ENCODE measurements at regions not wholly inside any gene's neighbourhood (a gene's known extent, or its start where the extent isn't known, plus 50 kb on each side); places are given as distances from the start of the nearest gene placed in this dataset.

- ATAC-seq: no peak
- intact Hi-C loops (cut with micrococcal nuclease): no loop called here
- H3K9me2 ChIP-seq (ENCODE audit: insufficient read depth): no peaks in the 10 kb centered on the region
- H3K4me2 ChIP-seq (ENCODE audit: low read length): no peak overlapping the region
- ChIA-PET POLR2A (no interaction called here), CTCF (no interaction called here), RAD21 (ENCODE audit: low non-redundant PET in 1 of 2, low total read pairs in 2 of 2, uncharacterized antibody in 2 of 2, unreplicated experiment in 2 of 2) (no interaction called here)
- H3K27me3 ChIP-seq (ENCODE audit: insufficient read depth, low read length): peaks cover 24% of the 10 kb centered on the region
- no peaks in the 10 kb centered on the region for H3K79me2 ChIP-seq (ENCODE audit: insufficient read depth, low read length)
- no peaks in the 10 kb centered on the region for H3K36me3 ChIP-seq (ENCODE audit: control insufficient read depth in 1 of 2, insufficient read depth in 2 of 2, low read length in 2 of 2)
- no peaks in the 10 kb centered on the region for H4K20me1 ChIP-seq (ENCODE audit: insufficient read depth)
- H2AFZ ChIP-seq (ENCODE audit: low read depth, low read length, poor library complexity, severe bottlenecking): no peak overlapping the region
- H3K4me1 ChIP-seq (ENCODE audit: control insufficient read depth in 1 of 2, insufficient read depth in 2 of 2, low read length in 2 of 2): no peaks in the 10 kb centered on the region
- DNase-seq (ENCODE audit: low read depth, low spot score): no peak
- H3K27ac ChIP-seq (ENCODE audit: low read depth, low read length): no peak overlapping the region
- no peak overlapping the region for H3K9ac ChIP-seq (ENCODE audit: low read length)
- no peaks in the 10 kb centered on the region; a peak in 1 of 4 replicates for H3K9me3 ChIP-seq (ENCODE audit: control insufficient read depth in 1 of 2, insufficient read depth in 1 of 2, low read depth in 1 of 2, low read length in 2 of 2)
- TF ChIP-seq CBX3 (IDR thresholded peaks at IDR 0.05; ENCODE audit: low read depth) (no peak), ATF3 (IDR thresholded peaks at IDR 0.05) (no peak), JUND (IDR thresholded peaks at IDR 0.05) (no peak), EZH2phosphoT487 (IDR thresholded peaks at IDR 0.05; ENCODE audit: borderline replicate concordance) (no peak), ZBTB33 (IDR thresholded peaks at IDR 0.05; ENCODE audit: extremely low read depth, insufficient replicate concordance, low read length) (no peak), EGR1 (IDR thresholded peaks at IDR 0.05; ENCODE audit: low read depth) (no peak), YY1 (IDR thresholded peaks at IDR 0.05; ENCODE audit: extremely low read depth, insufficient replicate concordance, low read depth, low read length) (no peak), ZNF274 (IDR thresholded peaks at IDR 0.05; ENCODE audit: low read depth, low read length) (no peak), POLR2AphosphoS5 (IDR thresholded peaks at IDR 0.05; ENCODE audit: low read depth, low read length) (no peak), SRF (IDR thresholded peaks at IDR 0.05; ENCODE audit: low read depth) (no peak), CEBPB (IDR thresholded peaks at IDR 0.05; ENCODE audit: low read depth) (no peak), TCF7L2 (IDR thresholded peaks at IDR 0.05; ENCODE audit: borderline replicate concordance, extremely low read depth, insufficient read depth, insufficient read length) (no peak), ELF1 (IDR thresholded peaks at IDR 0.05; ENCODE audit: borderline replicate concordance, low read depth) (no peak), POLR2A (IDR thresholded peaks at IDR 0.05; ENCODE audit: borderline replicate concordance, extremely low read depth, insufficient read depth, insufficient read length) (no peak), EZH2 (IDR thresholded peaks at IDR 0.05) (no peak), SIN3A (IDR thresholded peaks at IDR 0.05; ENCODE audit: low read depth) (no peak), SP1 (IDR thresholded peaks at IDR 0.05; ENCODE audit: low read depth) (no peak)
- TF ChIP-seq, protein P1, sequence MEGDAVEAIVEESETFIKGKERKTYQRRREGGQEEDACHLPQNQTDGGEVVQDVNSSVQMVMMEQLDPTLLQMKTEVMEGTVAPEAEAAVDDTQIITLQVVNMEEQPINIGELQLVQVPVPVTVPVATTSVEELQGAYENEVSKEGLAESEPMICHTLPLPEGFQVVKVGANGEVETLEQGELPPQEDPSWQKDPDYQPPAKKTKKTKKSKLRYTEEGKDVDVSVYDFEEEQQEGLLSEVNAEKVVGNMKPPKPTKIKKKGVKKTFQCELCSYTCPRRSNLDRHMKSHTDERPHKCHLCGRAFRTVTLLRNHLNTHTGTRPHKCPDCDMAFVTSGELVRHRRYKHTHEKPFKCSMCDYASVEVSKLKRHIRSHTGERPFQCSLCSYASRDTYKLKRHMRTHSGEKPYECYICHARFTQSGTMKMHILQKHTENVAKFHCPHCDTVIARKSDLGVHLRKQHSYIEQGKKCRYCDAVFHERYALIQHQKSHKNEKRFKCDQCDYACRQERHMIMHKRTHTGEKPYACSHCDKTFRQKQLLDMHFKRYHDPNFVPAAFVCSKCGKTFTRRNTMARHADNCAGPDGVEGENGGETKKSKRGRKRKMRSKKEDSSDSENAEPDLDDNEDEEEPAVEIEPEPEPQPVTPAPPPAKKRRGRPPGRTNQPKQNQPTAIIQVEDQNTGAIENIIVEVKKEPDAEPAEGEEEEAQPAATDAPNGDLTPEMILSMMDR (IDR thresholded peaks at IDR 0.05 in 2 of 3, conservative IDR thresholded peaks at IDR 0.05 in 1 of 3; ENCODE audit: borderline replicate concordance in 1 of 3, insufficient read depth in 1 of 3, low read depth in 2 of 3, low read length in 2 of 3): no peak
- TF ChIP-seq, protein P2, sequence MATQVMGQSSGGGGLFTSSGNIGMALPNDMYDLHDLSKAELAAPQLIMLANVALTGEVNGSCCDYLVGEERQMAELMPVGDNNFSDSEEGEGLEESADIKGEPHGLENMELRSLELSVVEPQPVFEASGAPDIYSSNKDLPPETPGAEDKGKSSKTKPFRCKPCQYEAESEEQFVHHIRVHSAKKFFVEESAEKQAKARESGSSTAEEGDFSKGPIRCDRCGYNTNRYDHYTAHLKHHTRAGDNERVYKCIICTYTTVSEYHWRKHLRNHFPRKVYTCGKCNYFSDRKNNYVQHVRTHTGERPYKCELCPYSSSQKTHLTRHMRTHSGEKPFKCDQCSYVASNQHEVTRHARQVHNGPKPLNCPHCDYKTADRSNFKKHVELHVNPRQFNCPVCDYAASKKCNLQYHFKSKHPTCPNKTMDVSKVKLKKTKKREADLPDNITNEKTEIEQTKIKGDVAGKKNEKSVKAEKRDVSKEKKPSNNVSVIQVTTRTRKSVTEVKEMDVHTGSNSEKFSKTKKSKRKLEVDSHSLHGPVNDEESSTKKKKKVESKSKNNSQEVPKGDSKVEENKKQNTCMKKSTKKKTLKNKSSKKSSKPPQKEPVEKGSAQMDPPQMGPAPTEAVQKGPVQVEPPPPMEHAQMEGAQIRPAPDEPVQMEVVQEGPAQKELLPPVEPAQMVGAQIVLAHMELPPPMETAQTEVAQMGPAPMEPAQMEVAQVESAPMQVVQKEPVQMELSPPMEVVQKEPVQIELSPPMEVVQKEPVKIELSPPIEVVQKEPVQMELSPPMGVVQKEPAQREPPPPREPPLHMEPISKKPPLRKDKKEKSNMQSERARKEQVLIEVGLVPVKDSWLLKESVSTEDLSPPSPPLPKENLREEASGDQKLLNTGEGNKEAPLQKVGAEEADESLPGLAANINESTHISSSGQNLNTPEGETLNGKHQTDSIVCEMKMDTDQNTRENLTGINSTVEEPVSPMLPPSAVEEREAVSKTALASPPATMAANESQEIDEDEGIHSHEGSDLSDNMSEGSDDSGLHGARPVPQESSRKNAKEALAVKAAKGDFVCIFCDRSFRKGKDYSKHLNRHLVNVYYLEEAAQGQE (IDR thresholded peaks at IDR 0.05; ENCODE audit: low read depth): no peak
- no peak overlapping the region for H3K4me3 ChIP-seq (replicated peaks in 1 of 2; ENCODE audit: low read depth in 1 of 2, low read length in 2 of 2)
- BruUV-seq (replicated peaks): no TSS peak
Observed at GRCh38 chr15:94141802-94142201, 89.6 kb upstream of the MCTP2 start.
